ENCODE measurements at regions not wholly inside any gene's neighbourhood (a gene's known extent, or its start where the extent isn't known, plus 50 kb on each side); places are given as distances from the start of the nearest gene placed in this dataset.

- no peak for DNase-seq (ENCODE audit: low read depth, low spot score)
Measured at GRCh38 chr2:12338946-12339697, 377.6 kb upstream of the TRIB2 start.

- no peak for DNase-seq (ENCODE audit: low read depth, low spot score)
Measured at GRCh38 chr2:12340164-12340563, 376.6 kb upstream of the TRIB2 start.

GRCh38 chr2:12341215-12341614 lies 375.5 kb upstream of the TRIB2 start:
- DNase-seq (ENCODE audit: low read depth, low spot score), result no peak

- DNase-seq (ENCODE audit: low read depth, low spot score), result no peak
Measured at GRCh38 chr2:12341920-12342319, 374.8 kb upstream of the TRIB2 start.

- no peak for DNase-seq (ENCODE audit: low read depth, low spot score)
Measured at GRCh38 chr2:12343141-12343540, 373.6 kb upstream of the TRIB2 start.

- DNase-seq (ENCODE audit: low read depth, low spot score), result no peak
Measured at GRCh38 chr2:12347066-12347493, 369.7 kb upstream of the TRIB2 start.

- no peak for DNase-seq (ENCODE audit: low read depth, low spot score)
Measured at GRCh38 chr2:12348216-12348615, 368.5 kb upstream of the TRIB2 start.

- DNase-seq (ENCODE audit: low read depth, low spot score), result no peak
Measured at GRCh38 chr2:12350821-12351220, 365.9 kb upstream of the TRIB2 start.

GRCh38 chr2:12352889-12353288 lies 363.8 kb upstream of the TRIB2 start:
- no peak for DNase-seq (ENCODE audit: low read depth, low spot score)

GRCh38 chr2:12361506-12361905 lies 355.2 kb upstream of the TRIB2 start:
- no peak for DNase-seq (ENCODE audit: low read depth, low spot score)

GRCh38 chr2:12363138-12363537 lies 353.6 kb upstream of the TRIB2 start:
- no peak for DNase-seq (ENCODE audit: low read depth, low spot score)

GRCh38 chr2:12363569-12363968 lies 353.2 kb upstream of the TRIB2 start:
- no peak for DNase-seq (ENCODE audit: low read depth, low spot score)

GRCh38 chr2:12369566-12369965 lies 347.2 kb upstream of the TRIB2 start:
- DNase-seq (ENCODE audit: low read depth, low spot score), result no peak

- DNase-seq (ENCODE audit: low read depth, low spot score), result no peak
Measured at GRCh38 chr2:12376025-12376424, 340.7 kb upstream of the TRIB2 start.

GRCh38 chr2:12379143-12379542 lies 337.6 kb upstream of the TRIB2 start:
- no peak for DNase-seq (ENCODE audit: low read depth, low spot score)

- DNase-seq (ENCODE audit: low read depth, low spot score), result no peak
Measured at GRCh38 chr2:12381543-12382325, 335.0 kb upstream of the TRIB2 start.

- no peak for DNase-seq (ENCODE audit: low read depth, low spot score)
Measured at GRCh38 chr2:12382366-12382765, 334.4 kb upstream of the TRIB2 start.

GRCh38 chr2:12389344-12390045 lies 327.2 kb upstream of the TRIB2 start:
- no peak for DNase-seq (ENCODE audit: low read depth, low spot score)

GRCh38 chr2:12391116-12391515 lies 325.6 kb upstream of the TRIB2 start:
- DNase-seq (ENCODE audit: low read depth, low spot score), result no peak

- no peak for DNase-seq (ENCODE audit: low read depth, low spot score)
Measured at GRCh38 chr2:12396699-12397098, 320.0 kb upstream of the TRIB2 start.

GRCh38 chr2:12397854-12398253 lies 318.9 kb upstream of the TRIB2 start:
- DNase-seq (ENCODE audit: low read depth, low spot score), result no peak

GRCh38 chr2:12399240-12399639 lies 317.5 kb upstream of the TRIB2 start:
- DNase-seq (ENCODE audit: low read depth, low spot score), result no peak
